HepG2 (cell line): ENCODE measurements at regions not wholly inside any gene's neighbourhood (a gene's known extent, or its start where the extent isn't known, plus 50 kb on each side); places are given as distances from the start of the nearest gene placed in this dataset.

Experiments used
- ATAC-seq: fragments of 200-7000 bp; cut with Tn5 transposase; 3 replicates; pipeline ENCODE4 v1.9.1; 2020; ENCODE audit warnings: mild to moderate bottlenecking, moderate library complexity
- BruUV-seq: library from RNA; stranded (reverse); fragments of 400-500 nt; replicated peaks from 2 replicates; lab custom pipeline; 2021; lab: Mats Ljungman, UMichigan
- CTCF ChIA-PET: fragments of 300-600 bp; formaldehyde crosslinking; extraction: SDS; loops from one replicate; lab custom pipeline; 2021; ENCODE audit warnings: low total read pairs, inconsistent platforms, low intra/inter-chr PET ratio; lab: Yijun Ruan, JAX
- POLR2A ChIA-PET: fragments of 350-600 bp; sonication (Branson Sonifier 250); formaldehyde crosslinking; loops from one replicate; lab custom pipeline; 2020; ENCODE audit warnings: antibody characterized with exemption, inconsistent platforms; lab: Yijun Ruan, JAX
- DNase-seq: peaks from one replicate; pipeline ENCODE4 v3.0.0-alpha.2; 2015; ENCODE audit warnings: low spot score
- FAIRE-seq: peaks from 3 replicates; lab custom pipeline; 2011; peaks lifted over from hg19 to GRCh38; lab: Jason Lieb, UNC
- H2AFZ ChIP-seq: one replicate; pipeline ENCODE4 v1.6.1; 2011; ENCODE audit warnings: low read length, inconsistent platforms
- H3K27ac ChIP-seq: fragments of 300-600 bp; 3 replicates; pipeline ENCODE4 v1.8.0; 2011; ENCODE audit warnings: mixed run types, mild to moderate bottlenecking, mixed read lengths, low read length, inconsistent platforms; ENCODE audit not compliant: insufficient read depth; ENCODE audit errors: extremely low read length
- H3K27me3 ChIP-seq, 2 experiments: fragments of 200-600 bp in 1 of 2; 2 replicates in 1 of 2; 3 replicates in 1 of 2; pipeline versions ENCODE4 v1.6.0 to v1.8.0; 2011; ENCODE audit warnings: low read length in 2 of 2, mild to moderate bottlenecking in 2 of 2, moderate library complexity in 2 of 2, inconsistent platforms in 1 of 2; ENCODE audit not compliant: insufficient read depth in 2 of 2, control insufficient read depth in 1 of 2
- H3K36me3 ChIP-seq, 2 experiments: fragments of 200-600 bp in 1 of 2; replicated peaks in 1 of 2; 2 replicates in 1 of 2; 3 replicates in 1 of 2; pipeline versions ENCODE4 v1.5.1 to v1.8.0; 2011; ENCODE audit warnings: low read length in 2 of 2, inconsistent platforms in 1 of 2; ENCODE audit not compliant: insufficient read depth in 2 of 2, control insufficient read depth in 1 of 2
- H3K4me1 ChIP-seq: 2 replicates; pipeline ENCODE4 v1.5.1; 2012; ENCODE audit warnings: low read length, inconsistent platforms; ENCODE audit not compliant: insufficient read depth
- H3K4me2 ChIP-seq: 2 replicates; pipeline ENCODE4 v1.6.0; 2011; ENCODE audit warnings: low read depth, low read length, inconsistent platforms
- H3K4me3 ChIP-seq, 3 experiments: fragments of 200-600 bp in 1 of 3; sonication (generic), shearing (Covaris generic) in 1 of 3; replicated peaks in 1 of 3; 2 replicates each; pipeline ENCODE4 v1.5.1; 2011 to 2016; ENCODE audit warnings: low read length in 3 of 3, inconsistent platforms in 2 of 3, low read depth in 2 of 3, mild to moderate bottlenecking in 2 of 3, control low read depth in 1 of 3, mixed read lengths in 1 of 3; ENCODE audit not compliant: insufficient read depth in 1 of 3
- H3K79me2 ChIP-seq: one replicate; pipeline ENCODE4 v1.6.1; 2011; ENCODE audit warnings: low read length, inconsistent platforms; ENCODE audit not compliant: insufficient read depth
- H3K9ac ChIP-seq: 2 replicates; pipeline ENCODE4 v1.6.0; 2011; ENCODE audit warnings: mild to moderate bottlenecking, low read depth, low read length, inconsistent platforms; ENCODE audit not compliant: insufficient read depth
- H3K9me3 ChIP-seq: 2 replicates; pipeline ENCODE4 v1.5.1; 2012; ENCODE audit warnings: mild to moderate bottlenecking, low read length
- H4K20me1 ChIP-seq: 2 replicates; pipeline ENCODE4 v1.6.0; 2011; ENCODE audit warnings: inconsistent platforms, mild to moderate bottlenecking, low read length, moderate library complexity; ENCODE audit not compliant: insufficient read depth
- CENPT ChIP-seq: sonication (generic); formaldehyde crosslinking; IDR thresholded peaks from 2 replicates; pipeline ENCODE4 v1.8.0; 2022; ENCODE audit warnings: low read depth, mild to moderate bottlenecking, moderate library complexity, missing genetic modification reagents
- FOXO1 ChIP-seq: sonication (generic); formaldehyde crosslinking; IDR thresholded peaks from 2 replicates; pipeline ENCODE4 v1.4.0; 2020; ENCODE audit warnings: missing genetic modification reagents
- HNF1B ChIP-seq: sonication (generic); formaldehyde crosslinking; IDR thresholded peaks from 2 replicates; pipeline ENCODE4 v1.5.1; 2020; ENCODE audit warnings: mild to moderate bottlenecking, moderate library complexity, missing genetic modification reagents
- KDM2A ChIP-seq: sonication (generic); formaldehyde crosslinking; IDR thresholded peaks from 2 replicates; pipeline ENCODE4 v1.4.0; 2020; ENCODE audit warnings: low read depth, missing genetic modification reagents, borderline replicate concordance
- MXD1 ChIP-seq: sonication (generic); formaldehyde crosslinking; IDR thresholded peaks from 2 replicates; pipeline ENCODE4 v1.4.0; 2020; ENCODE audit warnings: mild to moderate bottlenecking, missing genetic modification reagents
- PBX3 ChIP-seq: sonication (generic); formaldehyde crosslinking; IDR thresholded peaks from 2 replicates; pipeline ENCODE4 v1.8.1; 2023; ENCODE audit warnings: missing genetic modification reagents, inconsistent platforms, borderline replicate concordance
- SP1 ChIP-seq, 2 experiments: fragments of 450-650 bp in 1 of 2; sonication (generic) in 1 of 2; formaldehyde crosslinking in 1 of 2; IDR thresholded peaks; 2 replicates each; pipeline versions ENCODE4 v1.4.0 to v1.6.1; 2016 to 2020; ENCODE audit warnings: missing genetic modification reagents in 1 of 2
- SUZ12 ChIP-seq: fragments of 150-350 bp; IDR thresholded peaks from 2 replicates; pipeline ENCODE4 v1.6.1; 2014; ENCODE audit warnings: low read depth, low read length
- TMF1 ChIP-seq: sonication (generic); formaldehyde crosslinking; IDR thresholded peaks from 2 replicates; pipeline ENCODE4 v1.8.1; 2022; ENCODE audit warnings: low read depth, missing genetic modification reagents
- ZMYM3 ChIP-seq: sonication (generic); formaldehyde crosslinking; IDR thresholded peaks from 2 replicates; pipeline ENCODE4 v1.5.1; 2020; ENCODE audit warnings: mild to moderate bottlenecking, missing genetic modification reagents
- ZNF205 ChIP-seq: IDR thresholded peaks from 2 replicates; pipeline ENCODE4 v1.6.1; 2018; ENCODE audit warnings: missing biosample characterization, missing genetic modification reagents
- ZNF230 ChIP-seq: sonication (generic); formaldehyde crosslinking; IDR thresholded peaks from 2 replicates; pipeline ENCODE4 v1.4.0; 2020; ENCODE audit warnings: mild to moderate bottlenecking, missing genetic modification reagents
- ZNF33B ChIP-seq: sonication (generic); formaldehyde crosslinking; IDR thresholded peaks from 2 replicates; pipeline ENCODE4 v1.5.1; 2020; ENCODE audit warnings: mild to moderate bottlenecking, missing genetic modification reagents
- ZNF451 ChIP-seq: sonication (generic); formaldehyde crosslinking; IDR thresholded peaks from 2 replicates; pipeline ENCODE4 v1.5.0; 2020; ENCODE audit warnings: mild to moderate bottlenecking, missing genetic modification reagents
- ZNF501 ChIP-seq: sonication (generic); formaldehyde crosslinking; IDR thresholded peaks from 2 replicates; pipeline ENCODE4 v1.5.1; 2020; ENCODE audit warnings: mild to moderate bottlenecking, moderate library complexity, missing genetic modification reagents
- ZNF577 ChIP-seq: sonication (generic); formaldehyde crosslinking; IDR thresholded peaks from 2 replicates; pipeline ENCODE4 v1.4.0; 2020; ENCODE audit warnings: mild to moderate bottlenecking, low read depth, missing genetic modification reagents, borderline replicate concordance
- ZNF646 ChIP-seq: sonication (generic); formaldehyde crosslinking; IDR thresholded peaks from 2 replicates; pipeline ENCODE4 v1.9.0; 2021; ENCODE audit warnings: mild to moderate bottlenecking, missing genetic modification reagents
- WGBS: methylation state at CpG from one replicate; pipeline ENCODE4 v1.1.6; 2017; ENCODE audit warnings: low lambda C conversion rate; 5-methylcytosine and 5-hydroxymethylcytosine counted together
- in situ Hi-C: cut with HindIII; loops from 2 replicates; pipeline ENCODE4 v1.10.0; 2017; ENCODE audit warnings: low pct_unique_long_range_greater_than_20kb; ENCODE audit not compliant: extremely low pct_ligation_motif_present
- intact Hi-C: fragments of 100-400 bp; cut with micrococcal nuclease; formaldehyde crosslinking; loops from one replicate; pipeline ENCODE4 v1.10.0; 2022; ENCODE audit not compliant: unreplicated experiment

- Histone ChIP-seq H3K4me1 (no peaks in the 10 kb centered on the region), H3K79me2 (no peaks in the 10 kb centered on the region), H2AFZ (no peak overlapping the region), H3K27ac (no peak overlapping the region), H3K9me3 (no peaks in the 10 kb centered on the region), H3K4me2 (no peak overlapping the region), H3K36me3 (no peaks in the 10 kb centered on the region), H3K9ac (no peak overlapping the region), H3K4me3 (no peak overlapping the region), H4K20me1 (no peaks in the 10 kb centered on the region), H3K27me3 (peaks cover 0 to 2% of the 10 kb centered on the region in 2 experiments; a peak in 2 of 5 replicates)
- DNase-seq = no peak
- CTCF ChIA-PET = no interaction called here
- no peak for ATAC-seq
- FAIRE-seq = no peak
- TF ChIP-seq PBX3 (CRISPR knock-in tag) = no peak
- TF ChIP-seq HNF1B (CRISPR knock-in tag) = no peak
- no peak for TF ChIP-seq MXD1 (CRISPR knock-in tag)
- TF ChIP-seq ZNF501 (CRISPR knock-in tag) = no peak
- no peak for TF ChIP-seq ZNF205
- no peak for TF ChIP-seq FOXO1
- no peak for TF ChIP-seq ZNF577 (CRISPR knock-in tag)
- TF ChIP-seq ZNF33B (CRISPR knock-in tag) = no peak
- no peak for TF ChIP-seq ZNF451
- no peak for TF ChIP-seq SUZ12
- TF ChIP-seq ZNF646 (CRISPR knock-in tag) = no peak
- no peak for TF ChIP-seq TMF1
- no peak for TF ChIP-seq ZMYM3 (CRISPR knock-in tag)
- no peak for TF ChIP-seq SP1 (IDR thresholded peaks at IDR 0.05)
- TF ChIP-seq SP1 (CRISPR knock-in tag; IDR thresholded peaks at IDR 0.05) = no peak
- no peak for TF ChIP-seq CENPT (CRISPR knock-in tag)
- TF ChIP-seq KDM2A (CRISPR knock-in tag) = no peak
- TF ChIP-seq ZNF230 (CRISPR knock-in tag) = no peak
- intact Hi-C loops (no loop called here), in situ Hi-C loops (no loop called here)
- WGBS = 9% methylated on average over 5 of the region's 5 CpGs
- POLR2A ChIA-PET = no interaction called here
- BruUV-seq = no TSS peak
These were observed 532.3 kb upstream of the TBX3 start for GRCh38 chr12:115216301-115216700.
